ENCODE measurements at regions not wholly inside any gene's neighbourhood (a gene's known extent, or its start where the extent isn't known, plus 50 kb on each side); places are given as distances from the start of the nearest gene placed in this dataset.
"Not testable (repeated sequence)": the region's sequence is repeated elsewhere in the genome, so short reads cannot be mapped to it uniquely, and the experiment has no call there.

DNA sequence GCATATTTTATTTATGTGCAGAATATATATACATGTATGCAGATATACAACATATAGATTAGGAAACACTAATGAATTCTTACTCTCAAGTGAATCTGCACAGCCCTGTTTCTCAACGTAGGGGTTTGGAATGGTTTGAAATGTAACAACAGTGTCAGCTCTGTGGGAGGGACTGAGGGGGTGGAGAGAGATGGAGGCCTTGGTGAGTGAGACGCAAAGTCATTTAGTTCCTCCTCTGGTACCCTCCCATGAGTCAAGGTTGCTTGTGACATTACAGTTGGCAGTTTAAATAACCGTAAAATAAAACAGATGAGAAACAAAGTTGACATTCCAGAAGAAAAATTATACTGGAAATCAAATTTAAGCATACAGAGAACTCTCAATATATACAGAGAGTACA lies 313.0 kb upstream of the PRKD1 start:
- Histone ChIP-seq H3K4me2 (no peak overlapping the region), H3K9ac (no peak overlapping the region), H3K27ac (no peak overlapping the region), H2AFZ (ENCODE audit: low read depth) (no peak overlapping the region), H3K27me3 (ENCODE audit: insufficient read depth, low read depth) (no peaks in the 10 kb centered on the region), H4K20me1 (ENCODE audit: insufficient read depth) (no peaks in the 10 kb centered on the region), H3K4me3 (IDR thresholded peaks at IDR 0.05; ENCODE audit: insufficient read depth, low read depth, low read length) (no peak overlapping the region), H3K4me1 (ENCODE audit: low read depth, poor library complexity, severe bottlenecking) (no peaks in the 10 kb centered on the region), H3K79me2 (ENCODE audit: insufficient read depth, low read depth) (no peaks in the 10 kb centered on the region), H3K36me3 (ENCODE audit: insufficient read depth) (no peaks in the 10 kb centered on the region)
- TF ChIP-seq, protein P1, sequence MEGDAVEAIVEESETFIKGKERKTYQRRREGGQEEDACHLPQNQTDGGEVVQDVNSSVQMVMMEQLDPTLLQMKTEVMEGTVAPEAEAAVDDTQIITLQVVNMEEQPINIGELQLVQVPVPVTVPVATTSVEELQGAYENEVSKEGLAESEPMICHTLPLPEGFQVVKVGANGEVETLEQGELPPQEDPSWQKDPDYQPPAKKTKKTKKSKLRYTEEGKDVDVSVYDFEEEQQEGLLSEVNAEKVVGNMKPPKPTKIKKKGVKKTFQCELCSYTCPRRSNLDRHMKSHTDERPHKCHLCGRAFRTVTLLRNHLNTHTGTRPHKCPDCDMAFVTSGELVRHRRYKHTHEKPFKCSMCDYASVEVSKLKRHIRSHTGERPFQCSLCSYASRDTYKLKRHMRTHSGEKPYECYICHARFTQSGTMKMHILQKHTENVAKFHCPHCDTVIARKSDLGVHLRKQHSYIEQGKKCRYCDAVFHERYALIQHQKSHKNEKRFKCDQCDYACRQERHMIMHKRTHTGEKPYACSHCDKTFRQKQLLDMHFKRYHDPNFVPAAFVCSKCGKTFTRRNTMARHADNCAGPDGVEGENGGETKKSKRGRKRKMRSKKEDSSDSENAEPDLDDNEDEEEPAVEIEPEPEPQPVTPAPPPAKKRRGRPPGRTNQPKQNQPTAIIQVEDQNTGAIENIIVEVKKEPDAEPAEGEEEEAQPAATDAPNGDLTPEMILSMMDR (conservative IDR thresholded peaks at IDR 0.05; ENCODE audit: low read depth, low read length), result no peak

DNA sequence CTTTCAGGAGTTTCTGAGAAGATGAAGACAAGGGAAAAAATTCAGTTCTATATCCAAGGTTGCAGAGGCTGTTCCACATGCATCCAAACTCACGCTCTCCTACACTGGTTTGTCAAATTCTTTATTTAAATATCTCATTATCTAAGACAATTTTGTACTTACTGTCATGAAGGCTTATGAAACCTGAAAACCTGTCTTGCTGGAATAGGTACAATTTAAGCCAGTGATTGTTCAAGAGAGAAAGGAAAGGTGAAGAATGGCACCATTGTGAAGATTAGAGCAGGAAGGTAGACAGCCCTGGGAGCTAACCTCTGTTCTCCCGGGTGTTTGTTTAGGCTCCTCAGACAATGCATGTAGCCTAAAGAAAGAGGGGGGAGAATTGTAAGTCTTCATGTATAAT lies 315.1 kb upstream of the PRKD1 start:
- H3K79me2 ChIP-seq (ENCODE audit: insufficient read depth, low read depth), result no peaks in the 10 kb centered on the region
- no peak overlapping the region for H2AFZ ChIP-seq (ENCODE audit: low read depth)
- H3K4me3 ChIP-seq (IDR thresholded peaks at IDR 0.05; ENCODE audit: insufficient read depth, low read depth, low read length), result no peak overlapping the region
- no peaks in the 10 kb centered on the region for H4K20me1 ChIP-seq (ENCODE audit: insufficient read depth)
- no peak overlapping the region for H3K9ac ChIP-seq
- no peak overlapping the region for H3K27ac ChIP-seq
- H3K36me3 ChIP-seq (ENCODE audit: insufficient read depth), result no peaks in the 10 kb centered on the region
- no peaks in the 10 kb centered on the region for H3K27me3 ChIP-seq (ENCODE audit: insufficient read depth, low read depth)
- no peak overlapping the region for H3K4me2 ChIP-seq
- H3K4me1 ChIP-seq (ENCODE audit: low read depth, poor library complexity, severe bottlenecking), result no peaks in the 10 kb centered on the region
- TF ChIP-seq, protein P1 (conservative IDR thresholded peaks at IDR 0.05; ENCODE audit: low read depth, low read length), result no peak

DNA sequence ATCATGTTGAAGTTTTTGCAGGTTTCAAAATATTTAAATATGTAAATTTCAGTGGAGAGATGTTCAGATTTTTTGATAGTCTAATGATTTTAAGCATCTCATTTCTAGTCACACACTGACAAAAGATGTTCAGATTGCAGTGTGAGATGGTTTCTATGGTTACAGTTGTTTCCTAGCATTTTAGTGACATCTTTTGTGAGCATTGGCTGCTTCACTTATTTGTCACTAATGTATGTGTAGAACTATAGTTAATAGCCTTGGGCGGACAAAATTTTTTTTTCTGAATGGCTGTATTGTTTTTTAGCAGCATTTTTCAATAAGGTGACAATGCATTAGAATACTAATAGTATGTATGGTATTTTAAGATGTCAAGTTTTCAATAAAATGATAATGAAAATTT lies 315.6 kb upstream of the PRKD1 start:
- H3K27ac ChIP-seq, result no peak overlapping the region
- TF ChIP-seq, protein P1 (conservative IDR thresholded peaks at IDR 0.05; ENCODE audit: low read depth, low read length), result no peak

DNA sequence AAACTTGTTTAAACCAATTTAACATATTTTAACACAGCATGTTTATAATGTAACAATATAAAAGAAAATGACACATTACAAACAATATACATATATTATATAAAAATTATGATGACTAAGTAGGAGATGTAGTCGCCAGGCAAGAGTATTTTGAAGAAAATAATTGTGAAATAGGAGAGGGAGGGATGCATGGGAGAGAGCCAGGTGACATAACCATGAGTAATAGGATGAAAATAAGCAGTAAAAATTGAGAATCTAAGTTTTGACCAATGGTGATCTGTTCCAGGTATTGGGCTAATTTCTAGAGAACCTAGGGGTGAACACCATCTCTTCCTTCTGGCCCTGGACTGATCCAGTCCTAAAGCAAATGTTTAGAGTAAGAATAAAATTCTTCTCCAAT lies 315.2 kb upstream of the G2E3 start:
- H3K4me1 ChIP-seq (ENCODE audit: low read depth, poor library complexity, severe bottlenecking), result no peaks in the 10 kb centered on the region

More for the DNA sequence above, 315.6 kb upstream of the PRKD1 start:
- Histone ChIP-seq H3K4me2 (no peak overlapping the region), H3K27me3 (ENCODE audit: insufficient read depth, low read depth) (no peaks in the 10 kb centered on the region), H3K4me3 (IDR thresholded peaks at IDR 0.05; ENCODE audit: insufficient read depth, low read depth, low read length) (no peak overlapping the region), H3K36me3 (ENCODE audit: insufficient read depth) (no peaks in the 10 kb centered on the region), H4K20me1 (ENCODE audit: insufficient read depth) (no peaks in the 10 kb centered on the region), H3K9ac (no peak overlapping the region), H2AFZ (ENCODE audit: low read depth) (no peak overlapping the region), H3K4me1 (ENCODE audit: low read depth, poor library complexity, severe bottlenecking) (no peaks in the 10 kb centered on the region), H3K79me2 (ENCODE audit: insufficient read depth, low read depth) (no peaks in the 10 kb centered on the region)

DNA sequence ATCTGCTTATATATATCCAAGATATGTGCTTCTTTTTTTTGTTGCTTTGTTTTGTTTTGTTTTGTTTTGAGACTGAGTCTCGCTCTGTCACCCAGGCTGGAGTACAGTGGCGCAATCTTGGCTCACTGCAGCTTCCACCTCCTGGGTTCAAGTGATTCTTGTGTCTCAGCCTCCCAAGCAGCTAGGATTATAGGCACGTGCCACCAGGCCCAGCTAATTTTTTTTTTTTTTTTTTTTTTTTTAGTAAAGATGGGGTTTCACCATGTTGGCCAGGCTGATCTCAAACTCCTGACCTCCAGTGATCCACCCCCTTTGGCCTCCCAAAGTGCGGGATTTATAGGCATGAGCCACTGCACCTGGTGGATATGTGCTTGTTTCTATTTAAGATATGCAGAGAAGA lies 314.6 kb upstream of the G2E3 start:
- not testable (repeated sequence) for H2AFZ ChIP-seq (ENCODE audit: low read depth); H3K27me3 ChIP-seq (ENCODE audit: insufficient read depth, low read depth); H4K20me1 ChIP-seq (ENCODE audit: insufficient read depth); H3K9ac ChIP-seq; H3K4me2 ChIP-seq; H3K79me2 ChIP-seq (ENCODE audit: insufficient read depth, low read depth); H3K27ac ChIP-seq; H3K4me1 ChIP-seq (ENCODE audit: low read depth, poor library complexity, severe bottlenecking); H3K4me3 ChIP-seq (IDR thresholded peaks at IDR 0.05; ENCODE audit: insufficient read depth, low read depth, low read length); H3K36me3 ChIP-seq (ENCODE audit: insufficient read depth)

More for the DNA sequence above, 315.2 kb upstream of the G2E3 start:
- no peak overlapping the region for H3K9ac ChIP-seq
- H2AFZ ChIP-seq (ENCODE audit: low read depth), result no peak overlapping the region
- no peaks in the 10 kb centered on the region for H3K27me3 ChIP-seq (ENCODE audit: insufficient read depth, low read depth)
- H4K20me1 ChIP-seq (ENCODE audit: insufficient read depth), result no peaks in the 10 kb centered on the region
- no peak overlapping the region for H3K4me3 ChIP-seq (IDR thresholded peaks at IDR 0.05; ENCODE audit: insufficient read depth, low read depth, low read length)
- H3K36me3 ChIP-seq (ENCODE audit: insufficient read depth), result no peaks in the 10 kb centered on the region
- H3K79me2 ChIP-seq (ENCODE audit: insufficient read depth, low read depth), result no peaks in the 10 kb centered on the region
- H3K27ac ChIP-seq, result no peak overlapping the region
- H3K4me2 ChIP-seq, result no peak overlapping the region
- TF ChIP-seq, protein P1 (conservative IDR thresholded peaks at IDR 0.05; ENCODE audit: low read depth, low read length), result no peak

Data from KMS-11 (cell line).